ENCODE measurements at regions not wholly inside any gene's neighbourhood (a gene's known extent, or its start where the extent isn't known, plus 50 kb on each side); places are given as distances from the start of the nearest gene placed in this dataset.

- TF ChIP-seq POLR2A (IDR thresholded peaks at IDR 0.05; ENCODE audit: low read length): no peak
- TF ChIP-seq GATA1 (IDR thresholded peaks at IDR 0.05; ENCODE audit: low read depth, low read length): no peak
These were observed 769.0 kb downstream of the STIM2 start for GRCh38 chr4:27629532-27630225.
